ENCODE measurements at regions not wholly inside any gene's neighbourhood (a gene's known extent, or its start where the extent isn't known, plus 50 kb on each side); places are given as distances from the start of the nearest gene placed in this dataset.

- H3K4me3 ChIP-seq, result no peak overlapping the region
- no peaks in the 10 kb centered on the region for H4K20me1 ChIP-seq (ENCODE audit: control insufficient read depth, insufficient read depth)
- FAIRE-seq (no peak), DNase-seq (ENCODE audit: low read depth, low spot score) (no peak), ATAC-seq (peak; percentile 76)
- no peak overlapping the region for H3K27ac ChIP-seq (ENCODE audit: control insufficient read depth, insufficient read depth)
- ChIA-PET CTCF (no interaction called here), POLR2A (no interaction called here), RAD21 (ENCODE audit: unreplicated experiment) (no interaction called here), SMC1A (ENCODE audit: uncharacterized antibody, unreplicated experiment) (no interaction called here)
- H3K4me2 ChIP-seq (ENCODE audit: control insufficient read depth, insufficient read depth), result no peak overlapping the region
- TF ChIP-seq JUNB (IDR thresholded peaks at IDR 0.05) (0 out of 2 replicates have a peak, but pooled peaks have one; percentile 13), RB1 (IDR thresholded peaks at IDR 0.05; ENCODE audit: borderline replicate concordance) (no peak)
- H3K79me2 ChIP-seq (ENCODE audit: control insufficient read depth, insufficient read depth, low read length), result no peaks in the 10 kb centered on the region
- in situ Hi-C loops (cut with MboI), result no loop called here
- no peak overlapping the region for H3K9ac ChIP-seq (ENCODE audit: control insufficient read depth, insufficient read depth, low read length)
- no peaks in the 10 kb centered on the region for H3K4me1 ChIP-seq (ENCODE audit: control insufficient read depth, insufficient read depth, low read length)
- no peaks in the 10 kb centered on the region for H3K36me3 ChIP-seq (ENCODE audit: control insufficient read depth in 2 of 2, insufficient read depth in 2 of 2, low read length in 1 of 2)
- H3K27me3 ChIP-seq (replicated peaks in 1 of 2; ENCODE audit: control insufficient read depth in 2 of 2, insufficient read depth in 2 of 2, low read length in 1 of 2), result no peaks in the 10 kb centered on the region; a peak in 1 of 4 replicates
- no TSS peak for BruUV-seq (replicated peaks)
- no peak overlapping the region for H2AFZ ChIP-seq (ENCODE audit: control insufficient read depth, low read depth, low read length)
- 0% methylated on average over 3 of the region's 3 CpGs for WGBS (ENCODE audit: insufficient coverage, insufficient replicate concordance, low lambda C conversion rate, missing lambda C conversion rate)
- intact Hi-C loops (cut with micrococcal nuclease; ENCODE audit: unreplicated experiment), result no loop called here
- H3K9me3 ChIP-seq (replicated peaks; ENCODE audit: control insufficient read depth, insufficient read depth, low read length), result no peaks in the 10 kb centered on the region
These were observed 93.5 kb upstream of the SLC14A2 start for GRCh38 chr18:45521777-45522176.

GRCh38 chr18:45522371-45522770 is 92.9 kb upstream of the SLC14A2 start:
- POLR2A ChIA-PET, result no interaction called here
- no peaks in the 10 kb centered on the region for H3K36me3 ChIP-seq (ENCODE audit: control insufficient read depth in 2 of 2, insufficient read depth in 2 of 2, low read length in 1 of 2)
- ATAC-seq, result no peak

More at GRCh38 chr18:45522371-45522770, 92.9 kb upstream of the SLC14A2 start:
- intact Hi-C loops (cut with micrococcal nuclease; ENCODE audit: unreplicated experiment) (no loop called here), in situ Hi-C loops (cut with MboI) (no loop called here)
- WGBS (ENCODE audit: insufficient coverage, insufficient replicate concordance, low lambda C conversion rate, missing lambda C conversion rate), result 55% methylated on average over 8 of the region's 8 CpGs
- SMC1A ChIA-PET (ENCODE audit: uncharacterized antibody, unreplicated experiment), result no interaction called here
- TF ChIP-seq POLR2AphosphoS2 (IDR thresholded peaks at IDR 0.05; ENCODE audit: low read depth, low read length), result no peak
- TF ChIP-seq CHD4 (IDR thresholded peaks at IDR 0.05), result no peak
- RAD21 ChIA-PET (ENCODE audit: unreplicated experiment), result no interaction called here
- no peaks in the 10 kb centered on the region for H3K9me3 ChIP-seq (replicated peaks; ENCODE audit: control insufficient read depth, insufficient read depth, low read length)
- BruUV-seq (replicated peaks), result no TSS peak
- H4K20me1 ChIP-seq (ENCODE audit: control insufficient read depth, insufficient read depth), result no peaks in the 10 kb centered on the region
- H3K4me3 ChIP-seq, result no peak overlapping the region
- no peaks in the 10 kb centered on the region for H3K79me2 ChIP-seq (ENCODE audit: control insufficient read depth, insufficient read depth, low read length)
- no peak overlapping the region for H2AFZ ChIP-seq (ENCODE audit: control insufficient read depth, low read depth, low read length)
- H3K4me2 ChIP-seq (ENCODE audit: control insufficient read depth, insufficient read depth), result no peak overlapping the region
- FAIRE-seq, result no peak
- CTCF ChIA-PET, result no interaction called here
- H3K4me1 ChIP-seq (ENCODE audit: control insufficient read depth, insufficient read depth, low read length), result no peaks in the 10 kb centered on the region
- DNase-seq (ENCODE audit: low read depth, low spot score), result no peak
- H3K27ac ChIP-seq (ENCODE audit: control insufficient read depth, insufficient read depth), result no peak overlapping the region
- no peaks in the 10 kb centered on the region for H3K27me3 ChIP-seq (replicated peaks in 1 of 2; ENCODE audit: control insufficient read depth in 2 of 2, insufficient read depth in 2 of 2, low read length in 1 of 2)
- no peak overlapping the region for H3K9ac ChIP-seq (ENCODE audit: control insufficient read depth, insufficient read depth, low read length)

Measured in GM12878 (cell line).